ENCODE measurements at regions not wholly inside any gene's neighbourhood (a gene's known extent, or its start where the extent isn't known, plus 50 kb on each side); places are given as distances from the start of the nearest gene placed in this dataset.

DNA sequence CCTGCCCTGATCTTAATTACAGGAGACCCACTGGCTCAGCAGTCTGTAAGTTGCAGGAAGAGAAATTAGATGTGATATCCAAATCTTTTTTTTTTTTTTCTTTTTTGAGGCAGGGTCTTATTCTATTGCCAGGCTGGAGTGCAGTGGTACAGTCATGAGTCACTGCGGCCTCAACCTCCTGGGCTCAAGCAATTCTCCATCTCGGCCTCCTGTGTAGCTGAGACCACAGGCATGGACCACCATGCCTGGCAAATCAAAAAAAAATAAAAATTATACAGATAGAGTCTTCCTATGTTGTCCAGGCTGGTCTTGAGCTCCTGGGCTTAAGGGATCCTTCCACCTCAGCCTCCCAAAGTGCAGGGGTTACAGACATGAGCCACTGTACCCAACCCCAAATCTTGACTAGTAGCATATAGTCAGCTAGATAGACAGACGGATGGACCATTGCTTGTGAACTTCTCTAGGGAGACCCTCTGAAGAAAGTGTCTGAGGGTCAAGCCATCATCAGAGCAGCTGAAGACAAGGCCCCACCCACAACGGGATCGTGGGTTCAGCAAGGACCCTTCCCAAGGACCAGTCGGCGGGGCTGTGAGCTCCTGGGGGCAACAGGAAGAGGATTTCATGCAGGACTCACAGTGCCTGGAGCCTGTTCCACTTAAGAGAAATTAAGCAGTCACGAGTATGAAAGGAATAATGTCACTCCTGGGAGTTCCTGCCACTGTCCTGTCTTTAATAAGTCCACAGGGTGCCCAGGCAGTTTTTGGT lies 222.7 kb downstream of the ANKRD60 start:
- no peak overlapping the region for H2BK5ac ChIP-seq (ENCODE audit: insufficient read length, low read length)
- H4K8ac ChIP-seq (replicated peaks; ENCODE audit: insufficient read length, low read depth, low read length) = no peak overlapping the region
- H3K4me2 ChIP-seq (ENCODE audit: insufficient read depth, insufficient read length, low read length) = no peak overlapping the region
- no peaks in the 10 kb centered on the region for H3K9me3 ChIP-seq (ENCODE audit: control insufficient read depth, low read depth, low read length)
- no peak overlapping the region for H3K4ac ChIP-seq (ENCODE audit: low read depth, low read length)
- no peaks in the 10 kb centered on the region for H3K27me3 ChIP-seq (ENCODE audit: insufficient read depth, low read length)
- no peak overlapping the region for H2BK20ac ChIP-seq (ENCODE audit: low read depth, low read length, poor library complexity, severe bottlenecking)
- no peaks in the 10 kb centered on the region for H3K23me2 ChIP-seq (ENCODE audit: insufficient read length, low read depth, low read length, poor library complexity, severe bottlenecking)
- no peak overlapping the region for H2AFZ ChIP-seq (ENCODE audit: low read length)
- peaks cover 9% of the 10 kb centered on the region for H3K27me3 Mint-ChIP-seq (ENCODE audit: low read depth)
- no peak overlapping the region for H2BK120ac ChIP-seq (ENCODE audit: low read depth, low read length, poor library complexity, severe bottlenecking)
- no peak overlapping the region for H3K18ac ChIP-seq (ENCODE audit: insufficient read length, low read depth, low read length)
- H3K4me3 Mint-ChIP-seq = no peak overlapping the region
- TF ChIP-seq, protein P1, sequence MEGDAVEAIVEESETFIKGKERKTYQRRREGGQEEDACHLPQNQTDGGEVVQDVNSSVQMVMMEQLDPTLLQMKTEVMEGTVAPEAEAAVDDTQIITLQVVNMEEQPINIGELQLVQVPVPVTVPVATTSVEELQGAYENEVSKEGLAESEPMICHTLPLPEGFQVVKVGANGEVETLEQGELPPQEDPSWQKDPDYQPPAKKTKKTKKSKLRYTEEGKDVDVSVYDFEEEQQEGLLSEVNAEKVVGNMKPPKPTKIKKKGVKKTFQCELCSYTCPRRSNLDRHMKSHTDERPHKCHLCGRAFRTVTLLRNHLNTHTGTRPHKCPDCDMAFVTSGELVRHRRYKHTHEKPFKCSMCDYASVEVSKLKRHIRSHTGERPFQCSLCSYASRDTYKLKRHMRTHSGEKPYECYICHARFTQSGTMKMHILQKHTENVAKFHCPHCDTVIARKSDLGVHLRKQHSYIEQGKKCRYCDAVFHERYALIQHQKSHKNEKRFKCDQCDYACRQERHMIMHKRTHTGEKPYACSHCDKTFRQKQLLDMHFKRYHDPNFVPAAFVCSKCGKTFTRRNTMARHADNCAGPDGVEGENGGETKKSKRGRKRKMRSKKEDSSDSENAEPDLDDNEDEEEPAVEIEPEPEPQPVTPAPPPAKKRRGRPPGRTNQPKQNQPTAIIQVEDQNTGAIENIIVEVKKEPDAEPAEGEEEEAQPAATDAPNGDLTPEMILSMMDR (conservative IDR thresholded peaks at IDR 0.05) = no peak
- no peak overlapping the region for H4K91ac ChIP-seq (ENCODE audit: insufficient read length, low read depth, low read length)
- H3K4me1 Mint-ChIP-seq = peaks cover 0 to 5% of the 10 kb centered on the region in 2 experiments; a peak in 2 of 4 replicates
- no peaks in the 10 kb centered on the region for H3K4me1 ChIP-seq (ENCODE audit: insufficient read depth, low read length)
- H3K9me3 Mint-ChIP-seq = peaks cover 2 to 3% of the 10 kb centered on the region in 2 experiments; a peak in 2 of 5 replicates
- H3T11ph ChIP-seq (ENCODE audit: low read length) = no peak overlapping the region
- H3K14ac ChIP-seq (ENCODE audit: insufficient read depth, low read length) = no peak overlapping the region; the same call in 1 of the 2 replicates
- no peak overlapping the region for H3K23ac ChIP-seq (ENCODE audit: insufficient read length, low read depth, low read length)
- H3K36me3 Mint-ChIP-seq (ENCODE audit: insufficient read depth in 1 of 3, low read depth in 3 of 3) = no peaks in the 10 kb centered on the region; a peak in 1 of 7 replicates
- H4K5ac ChIP-seq (ENCODE audit: insufficient read length, low read depth, low read length) = no peak overlapping the region
- WGBS (ENCODE audit: extremely low coverage, insufficient read length, low lambda C conversion rate) = no CpG with 5 or more reads among the region's 8 CpGs
- H3K27ac ChIP-seq (ENCODE audit: insufficient read length, low read depth, low read length) = no peak overlapping the region
- H2BK15ac ChIP-seq (ENCODE audit: low read depth, low read length) = no peak overlapping the region
- H3K9ac ChIP-seq (ENCODE audit: extremely low read depth, insufficient read length, low read length) = no peak overlapping the region
- no peak overlapping the region for H2BK12ac ChIP-seq (ENCODE audit: insufficient read length, low read depth, low read length)
- no peaks in the 10 kb centered on the region for H3K79me1 ChIP-seq (ENCODE audit: insufficient read depth, low read depth, low read length, poor library complexity, severe bottlenecking)
- H2AK5ac ChIP-seq (ENCODE audit: insufficient read length, low read length) = no peak overlapping the region
- no peak overlapping the region for H3K56ac ChIP-seq (ENCODE audit: insufficient read length, low read depth, low read length)
- peak overlapping the region in 2 of 3 experiments; percentile 25 to 66; a peak in 1 of 7 replicates for H3K27ac Mint-ChIP-seq
- H3K79me2 ChIP-seq (ENCODE audit: insufficient read depth, low read length) = no peaks in the 10 kb centered on the region
- no peak for DNase-seq
- no peaks in the 10 kb centered on the region for H4K20me1 ChIP-seq (ENCODE audit: control insufficient read depth, insufficient read depth, insufficient read length)
